ENCODE measurements at regions not wholly inside any gene's neighbourhood (a gene's known extent, or its start where the extent isn't known, plus 50 kb on each side); places are given as distances from the start of the nearest gene placed in this dataset.

DNA sequence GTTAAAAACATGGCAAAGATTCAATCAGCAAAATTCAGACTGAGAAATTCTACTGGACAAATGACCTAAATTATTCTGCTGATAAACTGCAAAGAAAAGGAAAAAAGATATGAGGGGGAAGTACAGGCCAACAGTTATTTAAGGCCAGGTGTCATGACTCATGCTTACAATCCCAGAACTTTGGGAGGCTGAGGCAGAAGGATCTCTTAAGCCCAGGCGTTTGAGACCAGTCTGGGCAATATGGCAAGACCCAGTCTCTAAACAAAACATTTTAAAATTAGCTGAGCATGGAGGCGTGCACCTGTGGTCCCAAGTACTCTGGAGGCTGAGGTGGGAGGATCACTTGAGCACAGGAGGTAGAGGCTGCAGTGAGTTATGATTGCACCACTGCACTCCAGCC, 91.8 kb upstream of the USP15 start:
- H3K4me3 ChIP-seq (ENCODE audit: low read depth, low read length), result no peak overlapping the region
- DNase-seq (ENCODE audit: low read depth), result no peak
- no peak for TF ChIP-seq CTCF (IDR thresholded peaks at IDR 0.05; ENCODE audit: control insufficient read depth, extremely low read depth, insufficient read depth)

DNA sequence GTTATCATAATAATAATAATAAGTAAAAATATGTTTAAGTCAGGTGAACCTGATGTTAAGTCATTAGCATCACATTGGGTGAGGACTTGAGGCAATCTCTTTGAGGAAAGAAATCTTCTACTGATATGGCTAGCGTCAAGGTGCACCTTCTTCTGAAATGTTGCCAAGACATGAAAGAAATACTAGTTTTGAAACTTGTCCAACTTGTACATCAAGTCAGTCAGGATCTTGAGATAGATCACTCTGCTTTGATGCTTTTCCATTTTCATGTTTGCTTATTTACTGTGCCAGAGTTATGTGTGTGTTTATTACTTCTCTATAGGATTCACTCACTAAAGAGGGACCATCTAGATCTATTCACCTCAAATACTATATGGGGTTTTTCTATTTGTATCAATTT, 90.0 kb upstream of the USP15 start:
- no peak overlapping the region for H3K4me3 ChIP-seq (ENCODE audit: low read depth, low read length)
- DNase-seq (ENCODE audit: low read depth), result peak; percentile 50
- no peak for TF ChIP-seq CTCF (IDR thresholded peaks at IDR 0.05; ENCODE audit: control insufficient read depth, extremely low read depth, insufficient read depth)

GRCh38 chr12:62190689-62191490, 69.3 kb upstream of the USP15 start:
- no peak for TF ChIP-seq CTCF (IDR thresholded peaks at IDR 0.05; ENCODE audit: control insufficient read depth, extremely low read depth, insufficient read depth)
- DNase-seq (ENCODE audit: low read depth), result no peak
- H3K4me3 ChIP-seq (ENCODE audit: low read depth, low read length), result no peak overlapping the region

DNA sequence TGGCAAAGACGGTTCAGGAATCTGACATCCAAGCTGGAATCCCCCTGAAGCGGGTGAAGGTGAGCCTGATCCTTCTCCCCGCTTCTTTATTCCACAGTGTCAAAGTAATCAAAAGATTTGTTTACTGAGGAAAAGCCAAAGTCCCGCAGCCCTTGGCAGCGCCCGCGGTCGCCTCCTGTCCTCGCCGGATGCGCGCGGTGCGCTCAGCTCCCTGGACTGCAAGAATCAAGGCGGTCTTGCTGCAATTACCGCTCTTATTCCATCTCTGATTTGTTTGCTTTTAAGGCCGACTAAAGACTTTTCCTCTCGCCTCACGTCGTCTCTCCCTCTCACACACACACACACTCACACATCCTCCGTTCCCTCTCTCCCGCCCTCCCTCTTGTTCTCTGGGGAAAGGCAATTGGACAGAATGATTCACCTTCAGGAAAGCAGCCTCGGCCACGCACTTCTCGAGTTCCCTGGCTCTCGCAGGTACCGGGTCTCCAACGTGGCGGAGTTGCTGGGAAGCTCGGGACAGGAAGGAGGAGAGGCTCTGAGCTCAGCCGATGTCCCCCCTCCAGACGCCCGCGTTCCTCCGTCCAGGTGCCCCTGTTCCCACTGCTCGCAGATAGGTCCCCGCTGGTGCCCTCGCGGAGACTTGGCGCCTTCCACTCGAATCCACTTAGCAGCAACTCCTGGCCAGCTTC, 68.6 kb upstream of the USP15 start:
- TF ChIP-seq CTCF (IDR thresholded peaks at IDR 0.05; ENCODE audit: control insufficient read depth, extremely low read depth, insufficient read depth), result no peak
- H3K4me3 ChIP-seq (ENCODE audit: low read depth, low read length), result no peak overlapping the region
- no peak for DNase-seq (ENCODE audit: low read depth)

GRCh38 chr12:62192180-62192902, 67.9 kb upstream of the USP15 start:
- DNase-seq (ENCODE audit: low read depth), result peak; percentile 60
- peak; percentile 65 for TF ChIP-seq CTCF (IDR thresholded peaks at IDR 0.05; ENCODE audit: control insufficient read depth, extremely low read depth, insufficient read depth)
- peak overlapping the region; percentile 28 for H3K4me3 ChIP-seq (ENCODE audit: low read depth, low read length)

- TF ChIP-seq CTCF (IDR thresholded peaks at IDR 0.05; ENCODE audit: control insufficient read depth, extremely low read depth, insufficient read depth), result no peak
- H3K4me3 ChIP-seq (ENCODE audit: low read depth, low read length), result peak overlapping the region; percentile 28
Observed at GRCh38 chr12:62192903-62193250, 67.3 kb upstream of the USP15 start.

More at GRCh38 chr12:62192903-62193250, 67.3 kb upstream of the USP15 start:
- DNase-seq (ENCODE audit: low read depth), result no peak
